ENCODE measurements at regions not wholly inside any gene's neighbourhood (a gene's known extent, or its start where the extent isn't known, plus 50 kb on each side); places are given as distances from the start of the nearest gene placed in this dataset.

GRCh38 chr5:30764704-30765103 is 428.8 kb upstream of the CDH6 start:
- no peak for ATAC-seq
- DNase-seq (ENCODE audit: low spot score), result no peak

GRCh38 chr5:30759731-30760130 is 433.8 kb upstream of the CDH6 start:
- ATAC-seq (no peak), DNase-seq (ENCODE audit: low spot score) (no peak)

GRCh38 chr5:30752015-30752414 is 441.5 kb upstream of the CDH6 start:
- DNase-seq (ENCODE audit: low spot score) (no peak), ATAC-seq (no peak)

- DNase-seq (ENCODE audit: low spot score) (no peak), ATAC-seq (no peak)
These were observed 443.5 kb upstream of the CDH6 start for GRCh38 chr5:30749971-30750370.

GRCh38 chr5:30747412-30747811 is 446.1 kb upstream of the CDH6 start:
- no peak for DNase-seq (ENCODE audit: low spot score)
- ATAC-seq, result no peak

- ATAC-seq (no peak), DNase-seq (ENCODE audit: low spot score) (no peak)
These were observed 456.8 kb upstream of the CDH6 start for GRCh38 chr5:30736669-30737068.

GRCh38 chr5:30734118-30734517 is 459.4 kb upstream of the CDH6 start:
- ATAC-seq (no peak), DNase-seq (ENCODE audit: low spot score) (no peak)

GRCh38 chr5:30725073-30725472 is 468.4 kb upstream of the CDH6 start:
- DNase-seq (ENCODE audit: low spot score), result no peak
- ATAC-seq, result no peak

- no peak for ATAC-seq
- no peak for DNase-seq (ENCODE audit: low spot score)
These were observed 495.3 kb upstream of the CDH6 start for GRCh38 chr5:30698217-30698616.

- no peak for ATAC-seq
- DNase-seq (ENCODE audit: low spot score), result no peak
These were observed 500.2 kb upstream of the CDH6 start for GRCh38 chr5:30693326-30693725.

- no peak for DNase-seq (ENCODE audit: low spot score)
- no peak for ATAC-seq
These were observed 502.6 kb upstream of the CDH6 start for GRCh38 chr5:30690931-30691330.

GRCh38 chr5:30687461-30687860 is 506.0 kb upstream of the CDH6 start:
- ATAC-seq (no peak), DNase-seq (ENCODE audit: low spot score) (no peak)

GRCh38 chr5:30686530-30686929 is 507.0 kb upstream of the CDH6 start:
- DNase-seq (ENCODE audit: low spot score) (no peak), ATAC-seq (no peak)

GRCh38 chr5:30676223-30676840 is 517.2 kb upstream of the CDH6 start:
- ATAC-seq (peak; percentile 80), DNase-seq (ENCODE audit: low spot score) (no peak)

GRCh38 chr5:30667293-30667692 is 526.2 kb upstream of the CDH6 start:
- ATAC-seq (no peak), DNase-seq (ENCODE audit: low spot score) (no peak)

- ATAC-seq, result no peak
These were observed 530.0 kb upstream of the CDH6 start for GRCh38 chr5:30663536-30663935.

GRCh38 chr5:30662373-30662772 is 531.1 kb upstream of the CDH6 start:
- no peak for DNase-seq (ENCODE audit: low spot score)
- no peak for ATAC-seq

More at GRCh38 chr5:30663536-30663935, 530.0 kb upstream of the CDH6 start:
- no peak for DNase-seq (ENCODE audit: low spot score)

GRCh38 chr5:30661730-30662129 is 531.8 kb upstream of the CDH6 start:
- ATAC-seq (no peak), DNase-seq (ENCODE audit: low spot score) (no peak)

- ATAC-seq (no peak), DNase-seq (ENCODE audit: low spot score) (no peak)
These were observed 534.1 kb upstream of the CDH6 start for GRCh38 chr5:30659417-30659816.

- DNase-seq (ENCODE audit: low spot score) (no peak), ATAC-seq (peak; percentile 28)
These were observed 543.2 kb upstream of the CDH6 start for GRCh38 chr5:30650311-30650710.

GRCh38 chr5:30638899-30639298 is 554.6 kb upstream of the CDH6 start:
- DNase-seq (ENCODE audit: low spot score) (no peak), ATAC-seq (no peak)

GRCh38 chr5:30627945-30628344 is 565.5 kb upstream of the CDH6 start:
- DNase-seq (ENCODE audit: low spot score), result no peak

GRCh38 chr5:30626557-30626956 is 566.9 kb upstream of the CDH6 start:
- no peak for ATAC-seq
- DNase-seq (ENCODE audit: low spot score), result no peak

More at GRCh38 chr5:30627945-30628344, 565.5 kb upstream of the CDH6 start:
- ATAC-seq, result no peak
